Tibial nerve (tissue), 4 donors: ENCODE measurements at regions not wholly inside any gene's neighbourhood (a gene's known extent, or its start where the extent isn't known, plus 50 kb on each side); places are given as distances from the start of the nearest gene placed in this dataset.

Experiments
- CTCF ChIP-seq, 5 experiments: fragments of 200-600 bp in 3 of 5; fragments of 450-650 bp in 2 of 5; sonication (generic) in 3 of 5; IDR thresholded peaks; one replicate each; pipeline ENCODE4 v1.5.1; 2016 to 2019; ENCODE audit warnings: antibody characterized with exemption in 5 of 5, mild to moderate bottlenecking in 3 of 5, moderate library complexity in 2 of 5
- EP300 ChIP-seq, 2 donors: sonication (generic); formaldehyde crosslinking; IDR thresholded peaks; one replicate each; pipeline ENCODE4 v1.6.1; 2017; ENCODE audit warnings: antibody characterized with exemption in 2 of 2, mild to moderate bottlenecking in 1 of 2
- POLR2A ChIP-seq, 2 donors: fragments of 450-650 bp; IDR thresholded peaks; one replicate each; pipeline ENCODE4 v1.6.1; 2017; ENCODE audit warnings: antibody characterized with exemption in 2 of 2, mild to moderate bottlenecking in 2 of 2, moderate library complexity in 2 of 2

DNA sequence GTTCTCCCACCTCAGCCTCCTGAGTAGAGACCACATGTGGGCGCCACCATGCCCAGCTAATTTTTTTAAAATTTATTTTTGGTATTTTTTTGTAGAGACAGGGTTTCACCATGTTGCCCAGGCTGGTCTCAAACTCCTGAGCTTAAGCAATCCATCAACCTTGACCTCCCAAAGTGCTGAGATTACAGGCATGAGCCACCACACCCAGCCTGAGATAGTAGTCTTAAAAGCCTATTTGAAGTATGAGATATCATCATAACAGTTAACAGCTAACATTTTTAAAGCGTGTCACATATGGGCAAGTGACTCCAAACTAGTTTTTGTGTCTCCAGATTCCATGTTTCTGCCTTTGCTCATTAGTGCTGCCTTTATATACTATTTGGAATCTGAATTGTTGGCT lies 74.6 kb upstream of the WSCD2 start:
- TF ChIP-seq POLR2A (IDR thresholded peaks at IDR 0.05) (no peak), CTCF (IDR thresholded peaks at IDR 0.05) (no peak), EP300 (IDR thresholded peaks at IDR 0.05) (no peak)
